ENCODE measurements at regions not wholly inside any gene's neighbourhood (a gene's known extent, or its start where the extent isn't known, plus 50 kb on each side); places are given as distances from the start of the nearest gene placed in this dataset.

DNA sequence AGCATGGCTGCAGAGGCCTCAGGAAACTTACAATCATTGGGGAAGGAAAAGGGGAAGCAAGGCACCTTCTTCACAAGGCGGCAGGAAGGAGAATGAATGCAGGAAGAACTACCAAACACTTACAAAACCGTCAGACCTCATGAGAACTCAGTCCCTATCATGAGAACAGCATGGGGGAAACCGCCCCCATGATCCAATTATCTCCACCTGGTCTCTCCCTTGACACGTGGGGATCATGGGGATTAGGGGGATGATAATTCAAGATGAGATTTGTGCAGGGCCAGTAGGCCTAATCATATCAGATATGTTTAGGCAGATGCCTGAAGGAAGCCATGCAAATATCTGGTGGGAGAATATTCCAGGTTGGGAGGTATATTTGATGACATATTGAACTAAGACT lies 1176.4 kb upstream of the CDH18 start:
- no peak for ATAC-seq
- WGBS, 2 donors (ENCODE audit: low coverage in 1 of 2) = 54 to 79% methylated on average over 3 to 4 of the region's 4 CpGs
- H3K4me1 ChIP-seq = no peaks in the 10 kb centered on the region
- TF ChIP-seq EP300 (IDR thresholded peaks at IDR 0.05) (no peak), CTCF (IDR thresholded peaks at IDR 0.05) (no peak)
- H3K4me3 ChIP-seq = no peak overlapping the region
- no peaks in the 10 kb centered on the region for H3K9me3 ChIP-seq
- H3K27ac ChIP-seq = no peak overlapping the region
- no peaks in the 10 kb centered on the region for H3K36me3 ChIP-seq
- H3K27me3 ChIP-seq = no peaks in the 10 kb centered on the region

DNA sequence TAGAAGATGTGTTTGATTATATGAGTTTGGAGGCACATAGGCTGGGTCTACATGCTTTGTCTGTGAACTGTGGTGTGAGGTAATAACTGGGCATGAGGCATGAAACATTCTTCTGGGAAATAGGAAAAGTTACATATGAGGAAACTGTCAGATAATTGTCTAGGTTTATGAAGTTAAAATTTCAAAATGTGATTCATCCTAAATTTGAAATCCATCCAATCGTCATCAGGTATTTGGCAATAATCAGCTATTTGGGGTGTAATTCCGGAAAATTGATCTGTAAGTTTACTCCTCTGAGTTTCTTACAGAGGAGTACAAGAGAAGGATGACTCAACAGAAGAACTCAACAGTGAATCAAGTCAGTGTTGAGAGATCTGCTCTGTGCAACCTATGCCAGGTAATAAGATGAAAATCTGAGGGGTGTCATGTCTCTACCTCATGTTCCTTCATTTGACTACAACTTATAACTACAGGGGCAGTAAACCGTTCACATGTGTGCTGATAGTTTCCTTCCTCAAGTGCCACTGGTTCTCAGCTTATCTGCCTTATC lies 1171.6 kb upstream of the CDH18 start:
- 70 to 75% methylated on average over 3 of the region's 3 CpGs for WGBS, 2 donors (ENCODE audit: low coverage in 1 of 2)

DNA sequence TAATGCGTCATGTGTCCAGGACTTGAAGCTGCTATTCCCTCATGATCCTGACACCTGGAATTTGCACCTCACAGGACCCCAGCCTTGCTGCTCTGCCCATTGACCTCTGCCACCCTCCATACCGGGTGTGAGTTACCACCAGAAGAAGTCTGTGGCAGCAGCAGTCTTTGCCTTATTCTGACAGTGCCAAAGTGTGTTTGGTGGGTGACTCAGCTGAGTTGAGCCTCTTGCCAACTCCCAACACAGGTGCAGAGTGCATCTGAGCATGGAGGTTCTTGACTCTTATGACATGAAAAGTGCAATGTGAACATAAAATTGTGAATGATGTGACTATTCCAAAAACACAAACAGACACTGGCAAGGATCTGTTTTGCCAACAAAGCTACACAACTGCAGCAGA lies 1166.5 kb upstream of the CDH18 start:
- WGBS, 2 donors (ENCODE audit: low coverage in 1 of 2) = 84 to 100% methylated on average over 1 to 2 of the region's 2 CpGs
- Histone ChIP-seq H3K4me3 (no peak overlapping the region), H3K36me3 (no peaks in the 10 kb centered on the region), H3K27me3 (no peaks in the 10 kb centered on the region), H3K9me3 (no peaks in the 10 kb centered on the region), H3K27ac (no peak overlapping the region), H3K4me1 (no peaks in the 10 kb centered on the region)
- TF ChIP-seq EP300 (IDR thresholded peaks at IDR 0.05) (no peak), CTCF (IDR thresholded peaks at IDR 0.05) (no peak), POLR2AphosphoS5 (IDR thresholded peaks at IDR 0.05) (no peak), POLR2A (IDR thresholded peaks at IDR 0.05) (no peak)
- ATAC-seq = no peak

More for the DNA sequence above, 1171.6 kb upstream of the CDH18 start:
- Histone ChIP-seq H3K27ac (no peak overlapping the region), H3K4me1 (no peaks in the 10 kb centered on the region), H3K4me3 (no peak overlapping the region), H3K36me3 (no peaks in the 10 kb centered on the region), H3K9me3 (no peaks in the 10 kb centered on the region), H3K27me3 (no peaks in the 10 kb centered on the region)
- TF ChIP-seq POLR2A (IDR thresholded peaks at IDR 0.05) = no peak
- no peak for TF ChIP-seq EP300 (IDR thresholded peaks at IDR 0.05)
- no peak for TF ChIP-seq POLR2AphosphoS5 (IDR thresholded peaks at IDR 0.05)
- TF ChIP-seq CTCF (IDR thresholded peaks at IDR 0.05) = no peak
- ATAC-seq = no peak

DNA sequence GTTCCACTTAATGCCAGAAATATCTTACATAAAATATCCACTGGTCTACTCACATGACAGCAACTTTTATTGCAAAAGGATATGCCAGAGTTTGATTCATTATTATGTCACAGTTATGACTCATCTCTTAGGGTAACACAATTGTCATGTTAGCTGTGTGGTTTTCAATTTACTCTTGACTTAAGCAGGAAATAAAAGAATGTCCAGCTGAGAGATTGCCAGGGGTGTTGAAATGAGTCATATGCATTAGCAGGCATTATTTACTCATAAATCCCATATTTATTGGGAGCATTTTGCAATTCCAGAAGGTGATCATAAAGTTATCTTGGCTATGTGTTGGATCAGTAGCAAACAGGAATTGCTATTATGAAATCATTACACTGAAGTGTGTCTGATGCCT lies 1164.6 kb upstream of the CDH18 start:
- TF ChIP-seq CTCF (IDR thresholded peaks at IDR 0.05) (no peak), EP300 (IDR thresholded peaks at IDR 0.05) (no peak), POLR2A (IDR thresholded peaks at IDR 0.05) (no peak), POLR2AphosphoS5 (IDR thresholded peaks at IDR 0.05) (no peak)
- Histone ChIP-seq H3K27me3 (no peaks in the 10 kb centered on the region), H3K9me3 (no peaks in the 10 kb centered on the region), H3K27ac (no peak overlapping the region), H3K4me3 (no peak overlapping the region), H3K4me1 (no peaks in the 10 kb centered on the region), H3K36me3 (no peaks in the 10 kb centered on the region)
- ATAC-seq = peak; percentile 46

GRCh38 chr5:21145376-21145775 lies 1157.4 kb upstream of the CDH18 start:
- Histone ChIP-seq H3K4me1 (no peaks in the 10 kb centered on the region), H3K27ac (no peak overlapping the region), H3K27me3 (no peaks in the 10 kb centered on the region), H3K4me3 (no peak overlapping the region), H3K36me3 (no peaks in the 10 kb centered on the region), H3K9me3 (no peaks in the 10 kb centered on the region)
- no peak for ATAC-seq
- TF ChIP-seq POLR2A (IDR thresholded peaks at IDR 0.05) (no peak), EP300 (IDR thresholded peaks at IDR 0.05) (no peak), POLR2AphosphoS5 (IDR thresholded peaks at IDR 0.05) (no peak), CTCF (IDR thresholded peaks at IDR 0.05) (no peak)
- WGBS, 2 donors (ENCODE audit: low coverage in 1 of 2) = 61 to 87% methylated on average over 2 to 3 of the region's 3 CpGs
